PC-3 (cell line): ENCODE measurements at regions not wholly inside any gene's neighbourhood (a gene's known extent, or its start where the extent isn't known, plus 50 kb on each side); places are given as distances from the start of the nearest gene placed in this dataset.

Experiments used
- ATAC-seq: fragments of 200-7000 bp; cut with Tn5 transposase; 2 replicates; pipeline ENCODE4 v1.9.1; 2020; ENCODE audit warnings: mild to moderate bottlenecking, moderate library complexity
- BruUV-seq: library from RNA; stranded (reverse); fragments of 400-500 nt; replicated peaks from 2 replicates; lab custom pipeline; 2021; lab: Mats Ljungman, UMichigan
- CTCF ChIA-PET: fragments of 300-600 bp; sonication (Branson Sonifier 250); formaldehyde crosslinking; loops from one replicate; lab custom pipeline; 2022; ENCODE audit warnings: antibody characterized with exemption; lab: Charles Lee
- POLR2A ChIA-PET: fragments of 300-600 bp; sonication (Branson Sonifier 250); formaldehyde crosslinking; loops from one replicate; lab custom pipeline; 2022; ENCODE audit warnings: antibody characterized with exemption; ENCODE audit not compliant: unreplicated experiment; lab: Charles Lee
- DNase-seq: peaks from one replicate; pipeline ENCODE4 v3.0.0-alpha.2; 2015
- H2AFZ ChIP-seq: fragments of 300-600 bp; sonication (generic); 2 replicates; pipeline ENCODE4 v1.6.0; 2016; ENCODE audit warnings: antibody characterized with exemption, low read length
- H3F3A ChIP-seq: fragments of 300-600 bp; sonication (generic); one replicate; pipeline ENCODE4 v1.6.0; 2017; ENCODE audit warnings: antibody characterized with exemption, low read length, control low read depth, mild to moderate bottlenecking; ENCODE audit not compliant: unreplicated experiment
- H3K27ac ChIP-seq: fragments of 300-600 bp; sonication (generic); 2 replicates; pipeline ENCODE4 v1.5.1; 2016; ENCODE audit warnings: mild to moderate bottlenecking, low read length
- H3K27me3 ChIP-seq: fragments of 300-600 bp; sonication (generic); 2 replicates; pipeline ENCODE4 v1.6.1; 2016; ENCODE audit warnings: low read length, mixed read lengths
- H3K36me3 ChIP-seq: fragments of 300-600 bp; sonication (generic); 2 replicates; pipeline ENCODE4 v1.6.1; 2016; ENCODE audit warnings: low read depth, mixed run types, low read length, mixed read lengths
- H3K4me1 ChIP-seq: fragments of 300-600 bp; sonication (generic); 2 replicates; pipeline ENCODE4 v1.5.1; 2016; ENCODE audit warnings: low read length; ENCODE audit not compliant: insufficient read depth
- H3K4me2 ChIP-seq: fragments of 300-600 bp; sonication (generic); 2 replicates; pipeline ENCODE4 v1.6.0; 2016; ENCODE audit warnings: low read length
- H3K4me3 ChIP-seq: fragments of 300-600 bp; sonication (generic); 2 replicates; pipeline ENCODE4 v1.5.1; 2016; ENCODE audit warnings: mild to moderate bottlenecking, low read length, mixed read lengths
- H3K79me2 ChIP-seq: fragments of 300-600 bp; sonication (generic); 2 replicates; pipeline ENCODE4 v1.6.1; 2017; ENCODE audit warnings: low read length, mixed read lengths
- H3K9ac ChIP-seq: fragments of 300-600 bp; sonication (generic); 2 replicates; pipeline ENCODE4 v1.6.0; 2016; ENCODE audit warnings: mild to moderate bottlenecking, low read length
- H3K9me2 ChIP-seq: fragments of 300-600 bp; sonication (generic); replicated peaks from 2 replicates; pipeline ENCODE4 v1.6.1; 2016; ENCODE audit warnings: mixed run types, low read length, mixed read lengths
- H3K9me3 ChIP-seq: fragments of 300-600 bp; sonication (generic); 2 replicates; pipeline ENCODE4 v1.6.1; 2016; ENCODE audit warnings: low read length, mixed read lengths
- H4K20me1 ChIP-seq: fragments of 300-600 bp; sonication (generic); 2 replicates; pipeline ENCODE4 v1.6.1; 2016; ENCODE audit warnings: low read length, mixed read lengths
- CTCF ChIP-seq: fragments of 300-600 bp; sonication (generic); conservative IDR thresholded peaks from 2 replicates; pipeline ENCODE4 v1.5.1; 2017; ENCODE audit warnings: antibody characterized with exemption, low read depth, mild to moderate bottlenecking, low read length
- EZH2 ChIP-seq: fragments of 300-600 bp; sonication (generic); IDR thresholded peaks from one replicate; pipeline ENCODE4 v1.6.1; 2017; ENCODE audit warnings: antibody characterized with exemption, mild to moderate bottlenecking, low read length; ENCODE audit not compliant: unreplicated experiment
- EZH2phosphoT487 ChIP-seq: fragments of 300-600 bp; sonication (generic); IDR thresholded peaks from 2 replicates; pipeline ENCODE4 v1.6.1; 2018; ENCODE audit warnings: mild to moderate bottlenecking, antibody characterized with exemption, low read length, borderline replicate concordance
- intact Hi-C: fragments of 100-400 bp; cut with micrococcal nuclease; formaldehyde crosslinking; loops from 2 replicates; pipeline ENCODE4 v1.9.0; 2023

- Histone ChIP-seq H3F3A (peaks cover 7% of the 10 kb centered on the region), H3K36me3 (no peaks in the 10 kb centered on the region), H2AFZ (no peak overlapping the region), H3K9me3 (no peaks in the 10 kb centered on the region), H3K4me1 (peaks cover 42% of the 10 kb centered on the region), H3K79me2 (no peaks in the 10 kb centered on the region), H3K9me2 (no peaks in the 10 kb centered on the region), H3K27me3 (no peaks in the 10 kb centered on the region), H3K9ac (peak overlapping the region; percentile 88), H3K4me2 (peak overlapping the region; percentile 64), H4K20me1 (no peaks in the 10 kb centered on the region), H3K4me3 (0 out of 2 replicates have a peak overlapping the region, but pooled peaks have one; percentile 7), H3K27ac (peak overlapping the region; percentile 97)
- ChIA-PET POLR2A (interaction anchor here (0.5 to 1.3 kb wide), 6 partner anchors 51 to 360 kb away, joined by 3 to 9 read pairs (median 4); partner anchors contain the start of gene NFKBIZ), CTCF (interaction anchor here (1.2 to 1.3 kb wide), 2 partner anchors 51 to 360 kb away, joined by 4 to 21 read pairs; no protein-coding TSS in a partner anchor)
- ATAC-seq = peak; percentile 82
- intact Hi-C loops = loop anchor here (1.0 to 2.0 kb wide), 10 partner anchors 16 to 362 kb away; partner anchors contain the start of gene NFKBIZ
- BruUV-seq = no TSS peak
- DNase-seq = peak; percentile 91
- TF ChIP-seq EZH2phosphoT487 (no peak), EZH2 (no peak), CTCF (no peak)
Observed at GRCh38 chr3:102174312-102174712, 260.5 kb upstream of the ZPLD1 start.

- no peaks in the 10 kb centered on the region for H4K20me1 ChIP-seq
- DNase-seq (peak; percentile 64), ATAC-seq (peak; percentile 51)
- H3K4me3 ChIP-seq = 0 out of 2 replicates have a peak overlapping the region, but pooled peaks have one; percentile 7
- no peaks in the 10 kb centered on the region for H3K9me3 ChIP-seq
- peaks cover 48% of the 10 kb centered on the region for H3K4me1 ChIP-seq
- peak overlapping the region; percentile 97 for H3K27ac ChIP-seq
- H3K36me3 ChIP-seq = no peaks in the 10 kb centered on the region
- H2AFZ ChIP-seq = no peak overlapping the region
- CTCF ChIA-PET = interaction anchor here (1.2 to 1.3 kb wide), 2 partner anchors 50 to 361 kb away, joined by 4 to 21 read pairs; no protein-coding TSS in a partner anchor
- peak overlapping the region; percentile 88 for H3K9ac ChIP-seq
- BruUV-seq = TSS peak; percentile 94
- no peaks in the 10 kb centered on the region for H3K27me3 ChIP-seq
- TF ChIP-seq CTCF = no peak
- TF ChIP-seq EZH2phosphoT487 = no peak
- TF ChIP-seq EZH2 = no peak
- intact Hi-C loops = loop anchor here (1.0 to 2.0 kb wide), 10 partner anchors 17 to 362 kb away; partner anchors contain the start of gene NFKBIZ
- POLR2A ChIA-PET = interaction anchor here (0.5 to 1.3 kb wide), 6 partner anchors 39 to 361 kb away, joined by 3 to 9 read pairs (median 4); partner anchors contain the start of gene NFKBIZ
- no peaks in the 10 kb centered on the region for H3K9me2 ChIP-seq
- peaks cover 7% of the 10 kb centered on the region for H3F3A ChIP-seq
- H3K4me2 ChIP-seq = peak overlapping the region; percentile 64
- no peaks in the 10 kb centered on the region for H3K79me2 ChIP-seq
Observed at GRCh38 chr3:102174832-102175374, 259.9 kb upstream of the ZPLD1 start.
